ENCODE measurements at regions not wholly inside any gene's neighbourhood (a gene's known extent, or its start where the extent isn't known, plus 50 kb on each side); places are given as distances from the start of the nearest gene placed in this dataset.

- H3K4me3 Mint-ChIP-seq (ENCODE audit: unreplicated experiment), result no peak overlapping the region
These were observed 526.6 kb downstream of the KLF12 start for GRCh38 chr13:73607489-73608156.

GRCh38 chr13:73603646-73604045 lies 530.6 kb downstream of the KLF12 start:
- H3K36me3 Mint-ChIP-seq (ENCODE audit: low read depth), result no peaks in the 10 kb centered on the region
- TF ChIP-seq CTCF (IDR thresholded peaks at IDR 0.05), result no peak
- no peak overlapping the region for H3K4me3 Mint-ChIP-seq (ENCODE audit: unreplicated experiment)
- peaks cover 5% of the 10 kb centered on the region for H3K9me3 Mint-ChIP-seq (ENCODE audit: low read depth)
- H3K27me3 Mint-ChIP-seq (ENCODE audit: low read depth), result no peaks in the 10 kb centered on the region
- H3K4me1 Mint-ChIP-seq (ENCODE audit: low read depth), result no peaks in the 10 kb centered on the region
- no peak overlapping the region for H3K27ac Mint-ChIP-seq (ENCODE audit: unreplicated experiment)
- DNase-seq (ENCODE audit: low spot score), result no peak

More at GRCh38 chr13:73607489-73608156, 526.6 kb downstream of the KLF12 start:
- Mint-ChIP-seq H3K4me1 (ENCODE audit: low read depth) (no peaks in the 10 kb centered on the region), H3K27me3 (ENCODE audit: low read depth) (no peaks in the 10 kb centered on the region), H3K36me3 (ENCODE audit: low read depth) (no peaks in the 10 kb centered on the region), H3K9me3 (ENCODE audit: low read depth) (peaks cover 5% of the 10 kb centered on the region), H3K27ac (ENCODE audit: unreplicated experiment) (no peak overlapping the region)
- no peak for TF ChIP-seq CTCF (IDR thresholded peaks at IDR 0.05)
- DNase-seq (ENCODE audit: low spot score), result no peak

- Mint-ChIP-seq H3K27me3 (ENCODE audit: low read depth) (no peaks in the 10 kb centered on the region), H3K4me1 (ENCODE audit: low read depth) (no peaks in the 10 kb centered on the region), H3K9me3 (ENCODE audit: low read depth) (peaks cover 5% of the 10 kb centered on the region), H3K27ac (ENCODE audit: unreplicated experiment) (no peak overlapping the region), H3K36me3 (ENCODE audit: low read depth) (no peaks in the 10 kb centered on the region), H3K4me3 (ENCODE audit: unreplicated experiment) (no peak overlapping the region)
- TF ChIP-seq CTCF (IDR thresholded peaks at IDR 0.05), result no peak
- no peak for DNase-seq (ENCODE audit: low spot score)
These were observed 531.9 kb downstream of the KLF12 start for GRCh38 chr13:73602295-73602694.

GRCh38 chr13:73601708-73602107 lies 532.5 kb downstream of the KLF12 start:
- Mint-ChIP-seq H3K4me1 (ENCODE audit: low read depth) (no peaks in the 10 kb centered on the region), H3K4me3 (ENCODE audit: unreplicated experiment) (no peak overlapping the region), H3K27ac (ENCODE audit: unreplicated experiment) (no peak overlapping the region), H3K9me3 (ENCODE audit: low read depth) (peaks cover 5% of the 10 kb centered on the region), H3K36me3 (ENCODE audit: low read depth) (no peaks in the 10 kb centered on the region), H3K27me3 (ENCODE audit: low read depth) (no peaks in the 10 kb centered on the region)
- no peak for TF ChIP-seq CTCF (IDR thresholded peaks at IDR 0.05)
- DNase-seq (ENCODE audit: low spot score), result no peak

GRCh38 chr13:73599232-73600128 lies 534.7 kb downstream of the KLF12 start:
- no peaks in the 10 kb centered on the region for H3K36me3 Mint-ChIP-seq (ENCODE audit: low read depth)
- peaks cover 4% of the 10 kb centered on the region for H3K9me3 Mint-ChIP-seq (ENCODE audit: low read depth)
- H3K4me3 Mint-ChIP-seq (ENCODE audit: unreplicated experiment), result no peak overlapping the region
- DNase-seq (ENCODE audit: low spot score), result no peak
- H3K27ac Mint-ChIP-seq (ENCODE audit: unreplicated experiment), result no peak overlapping the region
- no peaks in the 10 kb centered on the region for H3K27me3 Mint-ChIP-seq (ENCODE audit: low read depth)
- no peak for TF ChIP-seq CTCF (IDR thresholded peaks at IDR 0.05)
- H3K4me1 Mint-ChIP-seq (ENCODE audit: low read depth), result no peaks in the 10 kb centered on the region

Measured in chondrocyte (in vitro differentiated cells).